Peyer's patch (tissue), 4 donors: ENCODE measurements at regions not wholly inside any gene's neighbourhood (a gene's known extent, or its start where the extent isn't known, plus 50 kb on each side); places are given as distances from the start of the nearest gene placed in this dataset.

Source experiments
- DNase-seq, 3 donors: peaks; one replicate each; pipeline ENCODE4 v3.0.0-alpha.2; 2017 to 2019
- H3K27ac ChIP-seq, 4 donors: fragments of 200-600 bp; sonication (generic); one replicate each; pipeline ENCODE4 v1.5.1; 2016 to 2019
- H3K27me3 ChIP-seq, 2 donors: fragments of 200-600 bp; sonication (generic); one replicate each; pipeline ENCODE4 v1.5.1; 2019
- H3K36me3 ChIP-seq, 3 donors: fragments of 200-600 bp; sonication (generic); one replicate each; pipeline ENCODE4 v1.5.1; 2016 to 2019
- H3K4me1 ChIP-seq, 4 donors: fragments of 200-600 bp; sonication (generic); one replicate each; pipeline ENCODE4 v1.5.1; 2016 to 2019
- H3K4me3 ChIP-seq, 4 donors: fragments of 200-600 bp; sonication (generic); 1 replicate in 3 of 4; 2 replicates in 1 of 4; pipeline ENCODE4 v1.5.1; 2016 to 2019; ENCODE audit warnings: mild to moderate bottlenecking in 1 of 4
- H3K9me3 ChIP-seq, 4 donors: fragments of 200-600 bp; sonication (generic); one replicate each; pipeline ENCODE4 v1.5.1; 2016 to 2019; ENCODE audit warnings: mild to moderate bottlenecking in 1 of 4
- POLR2A ChIP-seq, 2 donors: fragments of 450-650 bp; IDR thresholded peaks; one replicate each; pipeline ENCODE4 v1.5.1; 2017; ENCODE audit warnings: antibody characterized with exemption in 2 of 2, mild to moderate bottlenecking in 2 of 2, moderate library complexity in 2 of 2
- TF ChIP-seq, protein P1 (sequence below), 6 experiments: fragments of 450-650 bp in 4 of 6; fragments of 200-600 bp in 2 of 6; sonication (generic) in 1 of 6; IDR thresholded peaks; one replicate each; pipeline ENCODE4 v1.5.1; 2017 to 2019; ENCODE audit warnings: antibody characterized with exemption in 6 of 6, mild to moderate bottlenecking in 3 of 6, moderate library complexity in 1 of 6

DNA sequence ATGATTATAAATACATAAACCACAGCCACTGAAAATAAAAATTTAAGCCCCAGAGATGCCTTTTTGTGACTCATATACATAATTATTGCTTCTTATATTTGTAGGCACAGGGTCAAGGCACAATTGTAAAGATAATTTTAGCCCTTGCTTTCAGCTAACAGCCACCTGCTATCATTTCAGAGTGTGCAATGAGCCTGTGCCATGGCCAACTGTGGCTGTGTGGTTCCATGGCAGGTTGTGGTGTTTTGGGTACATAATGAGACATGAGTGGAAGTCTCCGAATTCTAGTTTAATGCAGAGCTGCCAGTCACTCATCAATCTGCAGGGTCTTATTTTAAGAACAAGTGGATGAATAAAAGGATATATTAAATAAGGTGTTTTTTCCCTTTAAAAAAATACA lies 346.9 kb upstream of the SNX7 start:
- Histone ChIP-seq H3K9me3 (no peaks in the 10 kb centered on the region), H3K4me3 (no peak overlapping the region), H3K36me3 (no peaks in the 10 kb centered on the region), H3K4me1 (no peaks in the 10 kb centered on the region), H3K27ac (no peak overlapping the region), H3K27me3 (no peaks in the 10 kb centered on the region)
- TF ChIP-seq, protein P1, sequence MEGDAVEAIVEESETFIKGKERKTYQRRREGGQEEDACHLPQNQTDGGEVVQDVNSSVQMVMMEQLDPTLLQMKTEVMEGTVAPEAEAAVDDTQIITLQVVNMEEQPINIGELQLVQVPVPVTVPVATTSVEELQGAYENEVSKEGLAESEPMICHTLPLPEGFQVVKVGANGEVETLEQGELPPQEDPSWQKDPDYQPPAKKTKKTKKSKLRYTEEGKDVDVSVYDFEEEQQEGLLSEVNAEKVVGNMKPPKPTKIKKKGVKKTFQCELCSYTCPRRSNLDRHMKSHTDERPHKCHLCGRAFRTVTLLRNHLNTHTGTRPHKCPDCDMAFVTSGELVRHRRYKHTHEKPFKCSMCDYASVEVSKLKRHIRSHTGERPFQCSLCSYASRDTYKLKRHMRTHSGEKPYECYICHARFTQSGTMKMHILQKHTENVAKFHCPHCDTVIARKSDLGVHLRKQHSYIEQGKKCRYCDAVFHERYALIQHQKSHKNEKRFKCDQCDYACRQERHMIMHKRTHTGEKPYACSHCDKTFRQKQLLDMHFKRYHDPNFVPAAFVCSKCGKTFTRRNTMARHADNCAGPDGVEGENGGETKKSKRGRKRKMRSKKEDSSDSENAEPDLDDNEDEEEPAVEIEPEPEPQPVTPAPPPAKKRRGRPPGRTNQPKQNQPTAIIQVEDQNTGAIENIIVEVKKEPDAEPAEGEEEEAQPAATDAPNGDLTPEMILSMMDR (IDR thresholded peaks at IDR 0.05) = no peak
- TF ChIP-seq POLR2A (IDR thresholded peaks at IDR 0.05) = no peak
- DNase-seq = no peak

DNA sequence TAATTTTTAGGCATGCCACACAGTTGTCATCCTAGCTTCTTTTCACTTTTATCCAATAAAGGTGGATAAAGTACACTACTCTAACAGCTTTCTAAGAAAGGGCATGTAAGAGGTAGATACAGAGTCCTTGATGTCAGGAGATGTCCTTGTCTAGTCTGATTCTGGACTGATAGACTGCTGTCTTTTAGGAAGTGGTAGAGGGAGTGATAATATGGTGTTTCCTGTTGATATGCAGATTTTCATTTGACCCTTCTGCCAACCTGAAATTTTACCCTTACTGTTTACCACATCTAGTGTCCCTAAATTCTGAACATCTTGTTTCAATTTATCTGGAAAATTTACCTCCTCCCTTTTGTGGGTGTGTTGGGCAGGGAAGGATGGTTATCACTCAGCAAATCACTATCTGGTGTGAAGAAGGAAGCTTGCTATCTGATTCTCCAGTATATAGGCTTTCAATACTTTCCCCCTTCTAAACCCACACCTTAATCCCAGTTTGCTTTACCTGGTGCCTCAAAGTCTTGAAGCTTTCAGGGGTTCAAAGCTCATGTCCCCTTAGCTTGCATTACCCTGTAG lies 354.9 kb upstream of the SNX7 start:
- Histone ChIP-seq H3K27me3 (no peaks in the 10 kb centered on the region), H3K4me3 (no peak overlapping the region), H3K36me3 (no peaks in the 10 kb centered on the region), H3K27ac (no peak overlapping the region), H3K4me1 (no peaks in the 10 kb centered on the region), H3K9me3 (no peaks in the 10 kb centered on the region)
- no peak for TF ChIP-seq POLR2A (IDR thresholded peaks at IDR 0.05)
- TF ChIP-seq, protein P1 (IDR thresholded peaks at IDR 0.05) = no peak
- no peak for DNase-seq

- no peak for TF ChIP-seq POLR2A (IDR thresholded peaks at IDR 0.05)
- TF ChIP-seq, protein P1 (IDR thresholded peaks at IDR 0.05) = no peak
- Histone ChIP-seq H3K9me3 (no peaks in the 10 kb centered on the region), H3K27ac (no peak overlapping the region), H3K4me1 (no peaks in the 10 kb centered on the region), H3K4me3 (no peak overlapping the region), H3K27me3 (no peaks in the 10 kb centered on the region), H3K36me3 (no peaks in the 10 kb centered on the region)
- no peak for DNase-seq
Observed at GRCh38 chr1:98305362-98305761, 356.2 kb upstream of the SNX7 start.

GRCh38 chr1:98304888-98305287 lies 356.6 kb upstream of the SNX7 start:
- no peaks in the 10 kb centered on the region for H3K4me1 ChIP-seq
- H3K27ac ChIP-seq = no peak overlapping the region
- no peak for TF ChIP-seq POLR2A (IDR thresholded peaks at IDR 0.05)
- TF ChIP-seq, protein P1 (IDR thresholded peaks at IDR 0.05) = no peak
- no peak overlapping the region for H3K4me3 ChIP-seq
- H3K27me3 ChIP-seq = no peaks in the 10 kb centered on the region
- H3K9me3 ChIP-seq = no peaks in the 10 kb centered on the region
- DNase-seq = no peak
- no peaks in the 10 kb centered on the region for H3K36me3 ChIP-seq

DNA sequence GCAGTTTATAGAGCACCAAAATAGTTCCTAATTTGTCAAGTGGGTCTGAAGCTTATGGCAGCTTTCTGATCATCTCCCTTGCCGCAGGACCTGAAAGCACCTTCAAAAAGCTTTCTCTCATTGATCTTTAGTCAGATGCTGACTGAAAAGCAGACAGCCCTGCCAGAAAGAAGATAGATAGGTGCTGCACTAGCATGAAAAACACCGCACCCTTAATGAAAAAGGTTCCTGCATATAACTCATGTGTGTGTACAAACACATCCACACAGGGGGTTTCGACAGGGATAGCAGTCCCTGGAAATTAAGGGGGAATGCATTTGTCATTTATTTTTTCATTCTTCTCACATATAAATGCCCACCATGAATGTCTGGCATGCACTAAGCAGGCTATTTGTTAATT lies 361.7 kb upstream of the SNX7 start:
- Histone ChIP-seq H3K27ac (no peak overlapping the region), H3K27me3 (no peaks in the 10 kb centered on the region), H3K9me3 (no peaks in the 10 kb centered on the region), H3K4me1 (no peaks in the 10 kb centered on the region), H3K36me3 (no peaks in the 10 kb centered on the region), H3K4me3 (no peak overlapping the region)
- no peak for DNase-seq
- TF ChIP-seq, protein P1 (IDR thresholded peaks at IDR 0.05) = no peak
- TF ChIP-seq POLR2A (IDR thresholded peaks at IDR 0.05) = no peak

- TF ChIP-seq, protein P1 (IDR thresholded peaks at IDR 0.05) = no peak
- TF ChIP-seq POLR2A (IDR thresholded peaks at IDR 0.05) = no peak
- H3K27me3 ChIP-seq = no peaks in the 10 kb centered on the region
- no peak overlapping the region for H3K4me3 ChIP-seq
- H3K36me3 ChIP-seq = no peaks in the 10 kb centered on the region
- H3K4me1 ChIP-seq = no peaks in the 10 kb centered on the region
- H3K9me3 ChIP-seq = no peaks in the 10 kb centered on the region
- H3K27ac ChIP-seq = no peak overlapping the region
- no peak for DNase-seq
Observed at GRCh38 chr1:98299313-98299712, 362.2 kb upstream of the SNX7 start.
